A549 (cell line): ENCODE measurements at regions not wholly inside any gene's neighbourhood (a gene's known extent, or its start where the extent isn't known, plus 50 kb on each side); places are given as distances from the start of the nearest gene placed in this dataset.

Source experiments
- ATAC-seq, 2 experiments: fragments of 200-7000 bp in 1 of 2; fragments of >200 bp in 1 of 2; cut with Nextera tagmentation in 1 of 2; cut with Tn5 transposase in 1 of 2; 3 replicates each; pipeline versions ENCODE4 v1.8.0 to v1.9.1; 2018 to 2020; ENCODE audit warnings: mild to moderate bottlenecking in 1 of 2, moderate library complexity in 1 of 2
- CTCF ChIA-PET: fragments of 300-600 bp; sonication (Branson Sonifier 250); formaldehyde crosslinking; extraction: SDS; loops from one replicate; lab custom pipeline; 2021; ENCODE audit warnings: antibody characterized with exemption, inconsistent platforms; lab: Yijun Ruan, JAX
- POLR2A ChIA-PET: fragments of 350-600 bp; formaldehyde crosslinking; extraction: SDS; loops from one replicate; lab custom pipeline; 2021; ENCODE audit warnings: antibody characterized with exemption, inconsistent platforms; lab: Yijun Ruan, JAX
- DNase-seq, 2 experiments: peaks; one replicate each; pipeline versions ENCODE4 v3.0.0 to v3.0.0-alpha.2; 2011 to 2016; ENCODE audit warnings: low read depth in 1 of 2, low spot score in 1 of 2
- FAIRE-seq: peaks from 2 replicates; lab custom pipeline; 2011; peaks lifted over from hg19 to GRCh38; lab: Jason Lieb, UNC
- H3K27ac ChIP-seq, 2 experiments: fragments of >200 bp; sonication (Bioruptor Twin); formaldehyde crosslinking; 3 replicates each; pipeline ENCODE4 v1.5.1; 2016 to 2017
- H3K4me1 ChIP-seq: fragments of >200 bp; sonication (Bioruptor Twin); formaldehyde crosslinking; 3 replicates; pipeline ENCODE4 v1.6.1; 2016
- H3K4me2 ChIP-seq: fragments of >200 bp; sonication (Bioruptor Twin); formaldehyde crosslinking; 3 replicates; pipeline ENCODE4 v1.6.1; 2016
- H3K4me3 ChIP-seq: fragments of >200 bp; sonication (Bioruptor Twin); formaldehyde crosslinking; 3 replicates; pipeline ENCODE4 v1.5.1; 2016
- H3K9me3 ChIP-seq: fragments of >200 bp; sonication (Bioruptor Twin); formaldehyde crosslinking; 3 replicates; pipeline ENCODE4 v1.6.1; 2016
- BCL3 ChIP-seq: fragments of >200 bp; sonication (Bioruptor Twin); formaldehyde crosslinking; IDR thresholded peaks from 3 replicates; pipeline ENCODE4 v1.6.1; 2016
- BHLHE40 ChIP-seq: IDR thresholded peaks from 2 replicates; pipeline ENCODE4 v1.6.1; 2012; ENCODE audit warnings: low read depth, low read length, inconsistent platforms
- CBX8 ChIP-seq: fragments of 200-600 bp; sonication (generic); IDR thresholded peaks from 2 replicates; pipeline ENCODE4 v1.6.1; 2016
- CEBPB ChIP-seq, 2 experiments: fragments of >200 bp in 1 of 2; sonication (Bioruptor Twin) in 1 of 2; formaldehyde crosslinking in 1 of 2; IDR thresholded peaks; 2 replicates each; pipeline ENCODE4 v1.6.1; 2012 to 2016
- CTCF ChIP-seq: fragments of >200 bp; sonication (Bioruptor Twin); formaldehyde crosslinking; IDR thresholded peaks from 3 replicates; pipeline ENCODE4 v1.5.1; 2016
- EHMT2 ChIP-seq: fragments of 200-600 bp; sonication (generic); IDR thresholded peaks from 2 replicates; pipeline ENCODE4 v1.6.1; 2016; ENCODE audit warnings: antibody characterized with exemption, low read depth, mild to moderate bottlenecking, moderate library complexity
- ESRRA ChIP-seq: fragments of 150-350 bp; IDR thresholded peaks from 2 replicates; pipeline ENCODE4 v1.6.1; 2014; ENCODE audit warnings: mild to moderate bottlenecking, low read length, borderline replicate concordance
- FOXS1 ChIP-seq: fragments of 250-450 bp; sonication (Bioruptor Pico); IDR thresholded peaks from 2 replicates; pipeline ENCODE4 v1.5.0; 2020; ENCODE audit warnings: mild to moderate bottlenecking, moderate library complexity
- GATA3 ChIP-seq: IDR thresholded peaks from 2 replicates; pipeline ENCODE4 v1.6.1; 2012; ENCODE audit warnings: borderline replicate concordance
- HDAC2 ChIP-seq: fragments of 200-600 bp; sonication (generic); IDR thresholded peaks from 2 replicates; pipeline ENCODE4 v1.6.1; 2016
- HES2 ChIP-seq: fragments of >200 bp; sonication (Bioruptor Twin); formaldehyde crosslinking; IDR thresholded peaks from 2 replicates; pipeline ENCODE4 v1.6.1; 2016
- HEYL ChIP-seq: fragments of 250-450 bp; sonication (Bioruptor Pico); IDR thresholded peaks from 2 replicates; pipeline ENCODE4 v1.8.0; 2021; ENCODE audit warnings: mild to moderate bottlenecking, moderate library complexity
- HMGXB4 ChIP-seq: fragments of 250-450 bp; sonication (Bioruptor Pico); IDR thresholded peaks from 2 replicates; pipeline ENCODE4 v1.5.0; 2021; ENCODE audit warnings: mild to moderate bottlenecking, moderate library complexity, borderline replicate concordance
- HOXB13 ChIP-seq: fragments of 250-450 bp; sonication (Bioruptor Pico); IDR thresholded peaks from 2 replicates; pipeline ENCODE4 v1.5.0; 2020; ENCODE audit warnings: low read depth, mild to moderate bottlenecking, moderate library complexity
- JUN ChIP-seq, 2 experiments: fragments of >200 bp; sonication (Bioruptor Twin); formaldehyde crosslinking; IDR thresholded peaks; 2 replicates in 1 of 2; 3 replicates in 1 of 2; pipeline ENCODE4 v1.6.1; 2016 to 2017
- JUNB ChIP-seq: fragments of >200 bp; sonication (Bioruptor Twin); formaldehyde crosslinking; IDR thresholded peaks from 2 replicates; pipeline ENCODE4 v1.6.1; 2016
- KDM5A ChIP-seq: fragments of 200-600 bp; sonication (generic); IDR thresholded peaks from 2 replicates; pipeline ENCODE4 v1.6.1; 2016; ENCODE audit warnings: antibody characterized with exemption, mild to moderate bottlenecking
- MAFK ChIP-seq: fragments of 450-650 bp; IDR thresholded peaks from 2 replicates; pipeline ENCODE4 v1.6.1; 2014; ENCODE audit not compliant: partially characterized antibody
- MAX ChIP-seq: IDR thresholded peaks from 2 replicates; pipeline ENCODE4 v1.6.1; 2012
- NR3C1 ChIP-seq: fragments of >200 bp; sonication (Bioruptor Twin); formaldehyde crosslinking; IDR thresholded peaks from 3 replicates; pipeline ENCODE4 v1.6.1; 2017
- PBX3 ChIP-seq: IDR thresholded peaks from 2 replicates; pipeline ENCODE4 v1.6.1; 2012
- REST ChIP-seq: fragments of 200-600 bp; sonication (generic); IDR thresholded peaks from 2 replicates; pipeline ENCODE4 v1.6.1; 2016; ENCODE audit warnings: antibody characterized with exemption, mild to moderate bottlenecking, moderate library complexity
- RNF2 ChIP-seq: fragments of 200-600 bp; sonication (generic); IDR thresholded peaks from 2 replicates; pipeline ENCODE4 v1.6.1; 2016; ENCODE audit warnings: low read depth, mild to moderate bottlenecking, antibody characterized with exemption, moderate library complexity, borderline replicate concordance
- SMC3 ChIP-seq: fragments of >200 bp; sonication (Bioruptor Twin); formaldehyde crosslinking; IDR thresholded peaks from 3 replicates; pipeline ENCODE4 v1.6.1; 2018; ENCODE audit warnings: inconsistent platforms
- TFCP2L1 ChIP-seq: fragments of 250-450 bp; sonication (Bioruptor Pico); IDR thresholded peaks from 2 replicates; pipeline ENCODE4 v1.5.0; 2021; ENCODE audit warnings: mild to moderate bottlenecking
- USF2 ChIP-seq: fragments of 450-650 bp; IDR thresholded peaks from 2 replicates; pipeline ENCODE4 v1.6.1; 2014; ENCODE audit warnings: antibody characterized with exemption
- ZFP36 ChIP-seq: fragments of 450-650 bp; IDR thresholded peaks from 2 replicates; pipeline ENCODE4 v1.6.1; 2014; ENCODE audit warnings: borderline replicate concordance; ENCODE audit not compliant: partially characterized antibody
- WGBS: methylation state at CpG from one replicate; pipeline ENCODE4 v1.1.6; 2017; ENCODE audit errors: missing lambda C conversion rate; 5-methylcytosine and 5-hydroxymethylcytosine counted together

- Histone ChIP-seq H3K27ac (no peak overlapping the region), H3K4me3 (no peak overlapping the region), H3K4me2 (no peak overlapping the region), H3K9me3 (peaks cover 7% of the 10 kb centered on the region; the same call in 1 of the 3 replicates), H3K4me1 (no peaks in the 10 kb centered on the region)
- CTCF ChIA-PET, result no interaction called here
- DNase-seq (no peak), FAIRE-seq (no peak), ATAC-seq (no peak)
- TF ChIP-seq GATA3, result no peak
- TF ChIP-seq HES2, result no peak
- no peak for TF ChIP-seq BCL3
- TF ChIP-seq MAFK, result no peak
- TF ChIP-seq JUNB, result no peak
- TF ChIP-seq HMGXB4 (CRISPR knock-in tag), result no peak
- TF ChIP-seq SMC3, result no peak
- TF ChIP-seq ZFP36, result no peak
- TF ChIP-seq CBX8, result no peak
- no peak for TF ChIP-seq HEYL (CRISPR knock-in tag)
- no peak for TF ChIP-seq NR3C1
- TF ChIP-seq REST, result no peak
- no peak for TF ChIP-seq HDAC2
- TF ChIP-seq FOXS1 (CRISPR knock-in tag), result no peak
- WGBS, result 2% methylated on average over 2 of the region's 2 CpGs
- POLR2A ChIA-PET, result no interaction called here
These were observed 424.7 kb upstream of the FAM174A start for GRCh38 chr5:100110497-100110896.

- no peak overlapping the region for H3K27ac ChIP-seq
- CTCF ChIA-PET, result no interaction called here
- DNase-seq (no peak), FAIRE-seq (no peak), ATAC-seq (no peak)
- WGBS, result 0% methylated on average over 3 of the region's 3 CpGs
- H3K9me3 ChIP-seq, result peaks cover 7% of the 10 kb centered on the region; the same call in 1 of the 3 replicates
- no peaks in the 10 kb centered on the region for H3K4me1 ChIP-seq
- POLR2A ChIA-PET, result no interaction called here
- H3K4me2 ChIP-seq, result no peak overlapping the region
- TF ChIP-seq SMC3, result no peak
- no peak for TF ChIP-seq CBX8
- TF ChIP-seq JUNB, result no peak
- no peak for TF ChIP-seq KDM5A
- TF ChIP-seq USF2, result no peak
- no peak for TF ChIP-seq NR3C1
- TF ChIP-seq EHMT2, result no peak
- no peak for TF ChIP-seq RNF2
- TF ChIP-seq BHLHE40, result no peak
- TF ChIP-seq TFCP2L1 (CRISPR knock-in tag), result no peak
- TF ChIP-seq BCL3, result no peak
- no peak for TF ChIP-seq HOXB13
- TF ChIP-seq ESRRA, result no peak
- no peak for TF ChIP-seq JUN (IDR thresholded peaks at IDR 0.05)
- TF ChIP-seq MAX, result no peak
- no peak for TF ChIP-seq CEBPB (IDR thresholded peaks at IDR 0.05)
- TF ChIP-seq PBX3, result no peak
- TF ChIP-seq CTCF, result no peak
- TF ChIP-seq HDAC2, result no peak
- TF ChIP-seq, all 56 proteins: peak for 0
- H3K4me3 ChIP-seq, result no peak overlapping the region
These were observed 426.3 kb upstream of the FAM174A start for GRCh38 chr5:100108883-100109282.
